H4 (cell line): ENCODE measurements at regions not wholly inside any gene's neighbourhood (a gene's known extent, or its start where the extent isn't known, plus 50 kb on each side); places are given as distances from the start of the nearest gene placed in this dataset.
A peak's percentile ranks its signal among the peaks of the same experiment; 100 is the strongest.

Source experiments
- DNase-seq: peaks from one replicate; pipeline ENCODE4 v3.0.0-alpha.2; 2015; ENCODE audit warnings: low spot score

- DNase-seq = no peak
Observed at GRCh38 chr2:146038014-146038413, 1518.1 kb upstream of the ZEB2 start.

GRCh38 chr2:146037334-146037870 is 1517.5 kb upstream of the ZEB2 start:
- no peak for DNase-seq

GRCh38 chr2:146031158-146031557 is 1511.2 kb upstream of the ZEB2 start:
- peak; percentile 11 for DNase-seq

GRCh38 chr2:146027156-146027555 is 1507.2 kb upstream of the ZEB2 start:
- no peak for DNase-seq

- no peak for DNase-seq
Observed at GRCh38 chr2:146025519-146025918, 1505.6 kb upstream of the ZEB2 start.

GRCh38 chr2:146024212-146024743 is 1504.4 kb upstream of the ZEB2 start:
- DNase-seq = no peak

GRCh38 chr2:146004462-146004861 is 1484.5 kb upstream of the ZEB2 start:
- peak; percentile 61 for DNase-seq

GRCh38 chr2:146003337-146003736 is 1483.4 kb upstream of the ZEB2 start:
- no peak for DNase-seq

- DNase-seq = no peak
Observed at GRCh38 chr2:145994910-145995309, 1475.0 kb upstream of the ZEB2 start.

GRCh38 chr2:145992572-145992971 is 1472.7 kb upstream of the ZEB2 start:
- DNase-seq = no peak

- DNase-seq = no peak
Observed at GRCh38 chr2:145987793-145988192, 1467.9 kb upstream of the ZEB2 start.

- DNase-seq = no peak
Observed at GRCh38 chr2:145985517-145985916, 1465.6 kb upstream of the ZEB2 start.

- DNase-seq = peak; percentile 4
Observed at GRCh38 chr2:145984580-145984979, 1464.7 kb upstream of the ZEB2 start.

GRCh38 chr2:145980318-145980717 is 1460.4 kb upstream of the ZEB2 start:
- DNase-seq = no peak

- DNase-seq = peak; percentile 50
Observed at GRCh38 chr2:145975406-145975805, 1455.5 kb upstream of the ZEB2 start.

GRCh38 chr2:145961846-145962245 is 1441.9 kb upstream of the ZEB2 start:
- no peak for DNase-seq

- no peak for DNase-seq
Observed at GRCh38 chr2:145960479-145961163, 1440.7 kb upstream of the ZEB2 start.

GRCh38 chr2:145958611-145959010 is 1438.7 kb upstream of the ZEB2 start:
- DNase-seq = no peak

- peak; percentile 39 for DNase-seq
Observed at GRCh38 chr2:145957929-145958328, 1438.0 kb upstream of the ZEB2 start.

- no peak for DNase-seq
Observed at GRCh38 chr2:145939949-145940348, 1420.0 kb upstream of the ZEB2 start.

GRCh38 chr2:145935016-145935415 is 1415.1 kb upstream of the ZEB2 start:
- DNase-seq = no peak

GRCh38 chr2:145931781-145932395 is 1412.0 kb upstream of the ZEB2 start:
- DNase-seq = no peak

- DNase-seq = no peak
Observed at GRCh38 chr2:145930318-145930717, 1410.4 kb upstream of the ZEB2 start.
